Parathyroid adenoma (tissue), 2 donors: ENCODE measurements at regions not wholly inside any gene's neighbourhood (a gene's known extent, or its start where the extent isn't known, plus 50 kb on each side); places are given as distances from the start of the nearest gene placed in this dataset.

Source experiments
- H2AFZ ChIP-seq: fragments of 300-600 bp; sonication (generic); one replicate; pipeline ENCODE4 v1.7.0; 2017; ENCODE audit warnings: antibody characterized with exemption, mild to moderate bottlenecking
- H3K27ac ChIP-seq: fragments of 300-600 bp; sonication (generic); one replicate; pipeline ENCODE4 v1.7.0; 2017
- H3K27me3 ChIP-seq: fragments of 300-600 bp; sonication (generic); one replicate; pipeline ENCODE4 v1.7.0; 2017; ENCODE audit warnings: low read length; ENCODE audit not compliant: control insufficient read depth, insufficient read depth
- H3K36me3 ChIP-seq: fragments of 300-600 bp; sonication (generic); one replicate; pipeline ENCODE4 v1.7.0; 2017; ENCODE audit warnings: low read length; ENCODE audit not compliant: control insufficient read depth, insufficient read depth
- H3K4me1 ChIP-seq: fragments of 300-600 bp; sonication (generic); one replicate; pipeline ENCODE4 v1.7.0; 2017; ENCODE audit warnings: control low read depth
- H3K4me2 ChIP-seq: fragments of 300-600 bp; sonication (generic); one replicate; pipeline ENCODE4 v1.7.0; 2017; ENCODE audit warnings: low read length
- H3K4me3 ChIP-seq: fragments of 300-600 bp; sonication (generic); one replicate; pipeline ENCODE4 v1.7.0; 2017; ENCODE audit warnings: low read depth, low read length
- H3K79me2 ChIP-seq: fragments of 300-600 bp; sonication (generic); one replicate; pipeline ENCODE4 v1.7.0; 2017; ENCODE audit warnings: control low read depth
- H3K9ac ChIP-seq: fragments of 300-600 bp; sonication (generic); one replicate; pipeline ENCODE4 v1.7.0; 2017; ENCODE audit warnings: mild to moderate bottlenecking
- H3K9me3 ChIP-seq: fragments of 300-600 bp; sonication (generic); one replicate; pipeline ENCODE4 v1.7.0; 2017; ENCODE audit warnings: low read length; ENCODE audit not compliant: control insufficient read depth
- CTCF ChIP-seq: fragments of 300-600 bp; sonication (generic); IDR thresholded peaks from one replicate; pipeline ENCODE4 v1.7.0; 2017; ENCODE audit warnings: antibody characterized with exemption, mild to moderate bottlenecking
- donor health status: primary hyperparathyroidism.

DNA sequence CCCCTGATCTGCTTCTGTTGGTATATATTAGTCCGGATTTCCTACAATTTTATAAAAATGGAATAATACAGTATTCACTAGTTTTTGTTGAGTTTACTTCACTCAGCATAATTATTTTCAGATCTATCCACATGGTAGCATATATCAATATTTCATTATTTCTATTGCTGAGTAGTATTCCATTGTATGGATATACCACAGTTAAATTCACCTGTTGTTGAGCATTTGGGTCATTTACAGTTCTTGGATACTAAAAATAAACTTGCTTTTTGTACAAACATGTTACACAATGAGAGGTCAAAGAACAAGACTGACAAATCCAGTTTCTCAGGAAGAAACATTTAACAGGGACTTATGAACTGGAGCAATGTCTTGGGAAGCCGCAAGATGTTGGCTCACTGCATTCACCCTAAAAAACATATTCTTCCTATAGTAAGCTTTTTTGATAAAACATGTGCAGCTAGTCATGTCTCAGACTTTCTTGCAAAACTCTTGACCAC is 126.9 kb upstream of the HS3ST2 start:
- Histone ChIP-seq H2AFZ (no peak overlapping the region), H3K9ac (no peak overlapping the region), H3K4me3 (no peak overlapping the region), H3K79me2 (no peaks in the 10 kb centered on the region), H3K4me2 (no peak overlapping the region), H3K27me3 (no peaks in the 10 kb centered on the region), H3K9me3 (no peaks in the 10 kb centered on the region), H3K36me3 (no peaks in the 10 kb centered on the region), H3K27ac (no peak overlapping the region), H3K4me1 (no peaks in the 10 kb centered on the region)
- no peak for TF ChIP-seq CTCF

- no peak for TF ChIP-seq CTCF
- H3K4me1 ChIP-seq = no peaks in the 10 kb centered on the region
- no peak overlapping the region for H3K27ac ChIP-seq
- no peaks in the 10 kb centered on the region for H3K79me2 ChIP-seq
- H3K27me3 ChIP-seq = no peaks in the 10 kb centered on the region
- no peak overlapping the region for H3K9ac ChIP-seq
- H2AFZ ChIP-seq = no peak overlapping the region
- no peaks in the 10 kb centered on the region for H3K36me3 ChIP-seq
- no peak overlapping the region for H3K4me3 ChIP-seq
- no peak overlapping the region for H3K4me2 ChIP-seq
- H3K9me3 ChIP-seq = no peaks in the 10 kb centered on the region
Observed at GRCh38 chr16:22688463-22688862, 125.5 kb upstream of the HS3ST2 start.

- TF ChIP-seq CTCF = no peak
- H3K27me3 ChIP-seq = no peaks in the 10 kb centered on the region
Observed at GRCh38 chr16:22688930-22689329, 125.0 kb upstream of the HS3ST2 start.

DNA sequence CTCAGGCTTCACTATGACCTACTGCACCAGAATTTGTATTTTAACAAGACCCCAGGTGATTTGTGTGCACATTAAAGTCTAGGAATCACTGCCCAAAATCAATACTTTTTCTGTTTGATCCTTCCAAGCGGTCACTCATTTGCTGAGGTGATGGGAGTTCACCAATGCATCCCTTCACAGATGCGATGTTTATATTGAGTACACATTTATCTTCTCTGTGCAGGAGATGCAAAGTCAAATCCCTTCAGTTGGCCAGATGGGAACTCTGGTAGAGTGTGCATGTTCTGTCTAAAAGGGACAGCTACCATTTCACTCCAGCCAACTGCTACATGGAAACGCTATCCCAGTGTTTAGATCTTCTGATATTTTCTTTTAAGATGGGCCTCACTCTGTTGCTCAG is 122.6 kb upstream of the HS3ST2 start:
- Histone ChIP-seq H3K79me2 (no peaks in the 10 kb centered on the region), H3K9me3 (no peaks in the 10 kb centered on the region), H3K9ac (no peak overlapping the region), H3K4me2 (no peak overlapping the region), H3K27me3 (no peaks in the 10 kb centered on the region), H3K36me3 (no peaks in the 10 kb centered on the region), H3K4me1 (no peaks in the 10 kb centered on the region), H2AFZ (no peak overlapping the region), H3K27ac (no peak overlapping the region), H3K4me3 (no peak overlapping the region)
- no peak for TF ChIP-seq CTCF

More at GRCh38 chr16:22688930-22689329, 125.0 kb upstream of the HS3ST2 start:
- Histone ChIP-seq H3K4me2 (no peak overlapping the region), H3K36me3 (no peaks in the 10 kb centered on the region), H3K27ac (no peak overlapping the region), H3K9me3 (no peaks in the 10 kb centered on the region), H3K9ac (no peak overlapping the region), H3K79me2 (no peaks in the 10 kb centered on the region), H3K4me3 (no peak overlapping the region), H2AFZ (no peak overlapping the region), H3K4me1 (no peaks in the 10 kb centered on the region)

DNA sequence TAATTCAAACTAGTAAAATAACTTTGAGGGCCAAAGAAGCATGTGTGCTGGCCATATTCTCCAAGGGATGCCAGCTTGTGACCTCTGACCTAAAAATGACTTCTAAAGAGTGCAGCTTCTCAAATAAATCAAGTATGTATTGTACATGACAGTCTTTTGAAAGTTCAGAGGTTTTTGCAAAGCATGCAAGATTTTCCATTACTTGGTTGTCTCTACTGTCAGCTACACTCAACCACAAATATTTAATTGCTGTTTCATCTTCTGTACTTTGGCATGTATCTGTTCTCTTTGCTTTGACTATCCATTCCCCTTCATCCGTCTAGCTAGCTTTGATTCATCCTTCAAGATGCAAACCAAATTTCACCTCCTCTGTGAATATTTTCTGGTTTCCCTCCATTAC is 121.9 kb upstream of the HS3ST2 start:
- H3K4me2 ChIP-seq = no peak overlapping the region
- no peak for TF ChIP-seq CTCF
- H3K4me1 ChIP-seq = no peaks in the 10 kb centered on the region
- H3K36me3 ChIP-seq = no peaks in the 10 kb centered on the region
- no peaks in the 10 kb centered on the region for H3K27me3 ChIP-seq
- no peak overlapping the region for H3K4me3 ChIP-seq
- no peak overlapping the region for H3K27ac ChIP-seq
- H2AFZ ChIP-seq = no peak overlapping the region
- no peak overlapping the region for H3K9ac ChIP-seq
- H3K9me3 ChIP-seq = no peaks in the 10 kb centered on the region
- no peaks in the 10 kb centered on the region for H3K79me2 ChIP-seq
